ENCODE measurements at regions not wholly inside any gene's neighbourhood (a gene's known extent, or its start where the extent isn't known, plus 50 kb on each side); places are given as distances from the start of the nearest gene placed in this dataset.

DNA sequence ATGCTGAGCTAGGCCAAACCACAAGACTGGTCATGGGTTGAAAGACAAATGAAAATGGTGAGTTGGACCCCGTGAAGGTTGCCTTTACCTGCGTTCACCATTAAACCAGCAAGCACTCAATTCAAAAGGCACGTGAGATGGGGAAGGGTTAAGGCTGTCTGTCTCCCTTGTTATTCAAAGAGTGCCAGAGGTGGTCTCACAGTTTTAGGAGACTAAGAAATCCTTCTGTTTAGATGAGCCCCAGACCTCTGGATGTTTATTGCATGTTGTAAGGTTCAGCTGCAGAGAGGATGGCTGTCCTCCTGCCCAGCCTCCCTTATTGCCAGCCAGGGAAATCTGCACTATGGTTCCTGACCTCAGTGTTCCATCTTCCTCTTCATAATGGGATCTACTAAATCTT lies 498.0 kb upstream of the CELF2 start:
- no peaks in the 10 kb centered on the region for H3K9me3 ChIP-seq (ENCODE audit: control insufficient read depth in 1 of 2, insufficient read depth in 1 of 2, low read length in 2 of 2)
- POLR2A ChIA-PET = no interaction called here
- Mint-ChIP-seq H3K4me1 (ENCODE audit: low read depth) (no peaks in the 10 kb centered on the region), H3K9me3 (no peaks in the 10 kb centered on the region), H3K27me3 (peaks cover 26% of the 10 kb centered on the region), H3K4me3 (no peak overlapping the region), H3K36me3 (ENCODE audit: low read depth) (no peaks in the 10 kb centered on the region), H3K27ac (no peak overlapping the region)
- no peaks in the 10 kb centered on the region for H3K36me3 ChIP-seq (ENCODE audit: insufficient read depth, low read length)
- intact Hi-C loops (cut with DNase I, micrococcal nuclease) = no loop called here
- H3K4me1 ChIP-seq (ENCODE audit: insufficient read depth, low read length) = no peaks in the 10 kb centered on the region
- no peak overlapping the region for H3K27ac ChIP-seq (ENCODE audit: low read depth in 1 of 2, low read length in 2 of 2)
- CTCF ChIA-PET = no interaction called here
- no peak for ATAC-seq (ENCODE audit: poor library complexity)
- no peaks in the 10 kb centered on the region for H3K27me3 ChIP-seq (ENCODE audit: control insufficient read depth in 1 of 2, insufficient read depth in 2 of 2, low read length in 2 of 2)
- TF ChIP-seq, protein P1, sequence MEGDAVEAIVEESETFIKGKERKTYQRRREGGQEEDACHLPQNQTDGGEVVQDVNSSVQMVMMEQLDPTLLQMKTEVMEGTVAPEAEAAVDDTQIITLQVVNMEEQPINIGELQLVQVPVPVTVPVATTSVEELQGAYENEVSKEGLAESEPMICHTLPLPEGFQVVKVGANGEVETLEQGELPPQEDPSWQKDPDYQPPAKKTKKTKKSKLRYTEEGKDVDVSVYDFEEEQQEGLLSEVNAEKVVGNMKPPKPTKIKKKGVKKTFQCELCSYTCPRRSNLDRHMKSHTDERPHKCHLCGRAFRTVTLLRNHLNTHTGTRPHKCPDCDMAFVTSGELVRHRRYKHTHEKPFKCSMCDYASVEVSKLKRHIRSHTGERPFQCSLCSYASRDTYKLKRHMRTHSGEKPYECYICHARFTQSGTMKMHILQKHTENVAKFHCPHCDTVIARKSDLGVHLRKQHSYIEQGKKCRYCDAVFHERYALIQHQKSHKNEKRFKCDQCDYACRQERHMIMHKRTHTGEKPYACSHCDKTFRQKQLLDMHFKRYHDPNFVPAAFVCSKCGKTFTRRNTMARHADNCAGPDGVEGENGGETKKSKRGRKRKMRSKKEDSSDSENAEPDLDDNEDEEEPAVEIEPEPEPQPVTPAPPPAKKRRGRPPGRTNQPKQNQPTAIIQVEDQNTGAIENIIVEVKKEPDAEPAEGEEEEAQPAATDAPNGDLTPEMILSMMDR (IDR thresholded peaks at IDR 0.05) = no peak
- no peak for DNase-seq
- H3K4me3 ChIP-seq (ENCODE audit: low read length) = no peak overlapping the region

DNA sequence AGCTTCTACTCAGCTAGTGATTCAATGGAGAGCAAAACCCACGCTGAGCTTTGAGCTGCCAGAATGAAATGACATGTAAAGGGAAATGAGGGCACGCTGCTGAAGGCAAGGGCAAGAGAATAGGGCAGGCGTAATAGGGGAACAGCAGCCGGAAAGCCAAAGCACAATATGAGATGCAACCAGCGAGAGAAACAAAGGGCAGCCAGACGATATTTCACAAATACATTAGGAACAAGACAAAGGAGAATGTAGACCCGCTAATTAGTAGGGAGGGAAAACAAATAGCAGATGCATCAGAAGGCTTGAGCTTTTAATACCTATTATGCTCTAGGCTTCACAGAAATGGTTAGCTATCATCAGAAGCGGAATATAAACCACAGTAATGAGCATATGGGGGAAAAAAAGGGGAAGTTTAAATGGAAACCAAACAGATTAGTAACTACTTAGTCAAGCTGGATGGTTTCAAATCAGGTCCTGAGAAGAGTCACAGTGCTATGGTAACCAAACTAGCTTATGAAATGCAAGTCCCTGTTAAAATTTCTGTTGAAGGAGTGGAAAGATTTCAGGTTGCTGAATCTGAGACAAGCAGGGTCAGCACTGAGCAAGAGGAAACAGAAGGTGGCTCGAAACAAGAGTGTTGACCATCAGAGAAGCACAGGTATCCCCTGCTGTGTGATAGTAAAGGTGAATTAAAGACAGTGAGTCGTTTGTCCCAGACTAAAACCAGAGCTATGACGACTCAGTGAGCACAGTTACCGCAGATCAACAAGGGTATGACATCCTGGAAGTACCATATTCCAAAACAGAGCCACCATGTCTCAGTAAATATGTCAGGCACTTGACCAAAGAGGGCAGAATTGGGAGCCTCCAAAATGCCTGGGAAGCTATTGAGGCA lies 496.9 kb upstream of the CELF2 start:
- ChIA-PET POLR2A (no interaction called here), CTCF (interaction anchor here (0.6 kb wide), 1 partner anchor 13 kb away, joined by 3 read pairs; no protein-coding TSS in a partner anchor)
- peaks cover 22% of the 10 kb centered on the region for H3K27me3 Mint-ChIP-seq
- H3K9me3 Mint-ChIP-seq = no peaks in the 10 kb centered on the region
- H3K27me3 ChIP-seq (ENCODE audit: control insufficient read depth in 1 of 2, insufficient read depth in 2 of 2, low read length in 2 of 2) = no peaks in the 10 kb centered on the region
- peak in 1 of 14 experiments; percentile 21 for DNase-seq
- TF ChIP-seq, protein P1 (IDR thresholded peaks at IDR 0.05) = no peak
- no peaks in the 10 kb centered on the region for H3K4me1 ChIP-seq (ENCODE audit: insufficient read depth, low read length)
- ATAC-seq (ENCODE audit: poor library complexity) = no peak
- no peaks in the 10 kb centered on the region for H3K36me3 Mint-ChIP-seq (ENCODE audit: low read depth)
- no peaks in the 10 kb centered on the region for H3K9me3 ChIP-seq (ENCODE audit: control insufficient read depth in 1 of 2, insufficient read depth in 1 of 2, low read length in 2 of 2)
- no peaks in the 10 kb centered on the region for H3K36me3 ChIP-seq (ENCODE audit: insufficient read depth, low read length)
- no peak overlapping the region for H3K27ac Mint-ChIP-seq
- intact Hi-C loops (cut with DNase I, micrococcal nuclease) = no loop called here
- H3K4me3 ChIP-seq (ENCODE audit: low read length) = no peak overlapping the region
- H3K27ac ChIP-seq (ENCODE audit: low read depth in 1 of 2, low read length in 2 of 2) = no peak overlapping the region
- H3K4me3 Mint-ChIP-seq = no peak overlapping the region
- H3K4me1 Mint-ChIP-seq (ENCODE audit: low read depth) = no peaks in the 10 kb centered on the region

DNA sequence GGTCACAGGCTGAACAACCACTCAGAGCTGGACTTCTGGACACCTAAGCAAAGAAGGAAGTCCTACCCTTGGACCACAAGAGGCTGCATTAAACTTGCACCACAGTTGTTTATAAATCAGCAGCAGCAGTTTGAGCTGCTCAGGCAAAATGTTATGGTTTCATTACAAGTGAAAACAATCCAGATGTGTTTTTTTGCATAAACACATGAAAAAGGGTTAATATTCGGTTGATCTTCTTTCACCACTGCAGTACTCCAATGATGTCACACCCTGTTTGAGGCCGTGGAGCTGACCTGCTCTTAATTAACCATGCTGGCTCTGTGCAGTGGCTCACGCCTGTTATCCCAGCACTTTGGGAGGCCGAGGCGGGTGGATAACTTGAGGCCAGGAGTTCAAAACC lies 490.8 kb upstream of the CELF2 start:
- Histone ChIP-seq H3K4me3 (ENCODE audit: low read length) (no peak overlapping the region), H3K27me3 (ENCODE audit: control insufficient read depth in 1 of 2, insufficient read depth in 2 of 2, low read length in 2 of 2) (no peaks in the 10 kb centered on the region), H3K36me3 (ENCODE audit: insufficient read depth, low read length) (no peaks in the 10 kb centered on the region), H3K9me3 (ENCODE audit: control insufficient read depth in 1 of 2, insufficient read depth in 1 of 2, low read length in 2 of 2) (no peaks in the 10 kb centered on the region), H3K27ac (ENCODE audit: low read depth in 1 of 2, low read length in 2 of 2) (no peak overlapping the region), H3K4me1 (ENCODE audit: insufficient read depth, low read length) (no peaks in the 10 kb centered on the region)
- Mint-ChIP-seq H3K36me3 (ENCODE audit: low read depth) (no peaks in the 10 kb centered on the region), H3K4me1 (ENCODE audit: low read depth) (no peaks in the 10 kb centered on the region), H3K9me3 (no peaks in the 10 kb centered on the region), H3K27me3 (no peaks in the 10 kb centered on the region), H3K27ac (no peak overlapping the region), H3K4me3 (no peak overlapping the region)
- no peak for DNase-seq
- intact Hi-C loops (cut with DNase I, micrococcal nuclease) = no loop called here
- POLR2A ChIA-PET = no interaction called here
- TF ChIP-seq, protein P1 (IDR thresholded peaks at IDR 0.05) = no peak
- ATAC-seq (ENCODE audit: poor library complexity) = no peak
- CTCF ChIA-PET = interaction anchor here (0.5 kb wide), 1 partner anchor 20 kb away, joined by 3 read pairs; no protein-coding TSS in a partner anchor

Measured in CD4-positive, alpha-beta T cell (primary cell).